ENCODE measurements at regions not wholly inside any gene's neighbourhood (a gene's known extent, or its start where the extent isn't known, plus 50 kb on each side); places are given as distances from the start of the nearest gene placed in this dataset.

- Histone ChIP-seq H3K9me3 (no peaks in the 10 kb centered on the region), H3K27me3 (no peaks in the 10 kb centered on the region), H3K4me3 (peak overlapping the region; percentile 43), H3K36me3 (no peaks in the 10 kb centered on the region)
- DNase-seq = peak; percentile 66
These were observed 60.8 kb upstream of the MAP3K4 start for GRCh38 chr6:160930547-160931377.

GRCh38 chr6:160931378-160932310 lies 59.9 kb upstream of the MAP3K4 start:
- Histone ChIP-seq H3K9me3 (no peaks in the 10 kb centered on the region), H3K27me3 (no peaks in the 10 kb centered on the region), H3K4me3 (no peak overlapping the region), H3K36me3 (no peaks in the 10 kb centered on the region)
- no peak for DNase-seq

GRCh38 chr6:160933256-160933655 lies 58.3 kb upstream of the MAP3K4 start:
- no peaks in the 10 kb centered on the region for H3K36me3 ChIP-seq
- H3K27me3 ChIP-seq = no peaks in the 10 kb centered on the region
- H3K9me3 ChIP-seq = no peaks in the 10 kb centered on the region
- no peak overlapping the region for H3K4me3 ChIP-seq
- no peak for DNase-seq

- no peaks in the 10 kb centered on the region for H3K36me3 ChIP-seq
- no peaks in the 10 kb centered on the region for H3K27me3 ChIP-seq
- no peak overlapping the region for H3K4me3 ChIP-seq
- no peak for DNase-seq
- no peaks in the 10 kb centered on the region for H3K9me3 ChIP-seq
These were observed 57.4 kb upstream of the MAP3K4 start for GRCh38 chr6:160934157-160934556.

- no peak for DNase-seq
- Histone ChIP-seq H3K27me3 (no peaks in the 10 kb centered on the region), H3K4me3 (no peak overlapping the region), H3K36me3 (no peaks in the 10 kb centered on the region), H3K9me3 (no peaks in the 10 kb centered on the region)
These were observed 51.4 kb upstream of the MAP3K4 start for GRCh38 chr6:160940197-160940596.

All from MG63 (cell line).